HEK293T (cell line): ENCODE measurements at regions not wholly inside any gene's neighbourhood (a gene's known extent, or its start where the extent isn't known, plus 50 kb on each side); places are given as distances from the start of the nearest gene placed in this dataset.

Experiments
- BHLHE40 ChIP-seq: fragments of 450-650 bp; IDR thresholded peaks from 2 replicates; pipeline ENCODE4 v1.6.1; 2016; ENCODE audit warnings: mild to moderate bottlenecking, moderate library complexity, borderline replicate concordance
- FOXA1 ChIP-seq: fragments of 450-650 bp; IDR thresholded peaks from 2 replicates; pipeline ENCODE4 v1.6.1; 2016; ENCODE audit warnings: mild to moderate bottlenecking
- FOXK2 ChIP-seq: fragments of 450-650 bp; IDR thresholded peaks from 2 replicates; pipeline ENCODE4 v1.6.1; 2016; ENCODE audit warnings: mild to moderate bottlenecking
- FOXM1 ChIP-seq: fragments of 450-650 bp; IDR thresholded peaks from 2 replicates; pipeline ENCODE4 v1.6.1; 2017; ENCODE audit warnings: mild to moderate bottlenecking, borderline replicate concordance
- L3MBTL2 ChIP-seq: fragments of 450-650 bp; conservative IDR thresholded peaks from 2 replicates; pipeline ENCODE4 v1.6.1; 2016; ENCODE audit warnings: mild to moderate bottlenecking
- NFRKB ChIP-seq: fragments of 450-650 bp; IDR thresholded peaks from 2 replicates; pipeline ENCODE4 v1.6.1; 2016; ENCODE audit warnings: mild to moderate bottlenecking, moderate library complexity
- SP1 ChIP-seq: fragments of 450-650 bp; IDR thresholded peaks from 2 replicates; pipeline ENCODE4 v1.6.1; 2017
- TARDBP ChIP-seq: fragments of 450-650 bp; IDR thresholded peaks from 2 replicates; pipeline ENCODE4 v1.6.1; 2016
- ZNF384 ChIP-seq: fragments of 450-650 bp; IDR thresholded peaks from 2 replicates; pipeline ENCODE4 v1.6.1; 2016

DNA sequence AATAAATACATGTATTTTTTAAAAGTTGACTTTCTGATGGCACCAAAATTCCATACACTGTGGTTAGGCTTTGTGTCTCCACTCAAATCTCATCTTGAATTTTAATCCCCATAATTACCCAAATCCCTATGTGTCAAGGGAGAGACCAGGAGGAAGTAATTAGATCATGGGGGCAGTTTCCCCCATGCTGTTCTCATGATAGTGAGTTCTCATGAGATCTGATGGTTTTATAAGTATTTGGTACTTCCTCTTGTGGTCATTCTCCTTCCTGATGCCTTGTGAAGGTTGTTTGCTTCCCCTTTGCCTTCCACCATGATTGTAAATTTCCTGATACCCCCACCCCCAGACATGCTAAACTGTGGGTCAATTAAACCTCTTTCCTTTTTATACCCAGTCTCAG is 1218.4 kb upstream of the PRMT6 start:
- TF ChIP-seq FOXA1 = no peak
- TF ChIP-seq FOXM1 = no peak
- TF ChIP-seq FOXK2 = no peak
- no peak for TF ChIP-seq SP1
- TF ChIP-seq ZNF384 = no peak
- TF ChIP-seq TARDBP = no peak
- TF ChIP-seq L3MBTL2 = no peak
- TF ChIP-seq NFRKB = no peak
- no peak for TF ChIP-seq BHLHE40
